GM21423 (cell line): ENCODE measurements at regions not wholly inside any gene's neighbourhood (a gene's known extent, or its start where the extent isn't known, plus 50 kb on each side); places are given as distances from the start of the nearest gene placed in this dataset.
"Not testable (repeated sequence)": the region's sequence is repeated elsewhere in the genome, so short reads cannot be mapped to it uniquely, and the experiment has no call there.

Experiments
- ATAC-seq: cut with Tn5 transposase; IDR thresholded peaks from one replicate; pipeline ENCODE4 v1.9.1; 2021; ENCODE audit warnings: mild to moderate bottlenecking, moderate library complexity; ENCODE audit not compliant: unreplicated experiment

- no peak for ATAC-seq
Measured at GRCh38 chr6:6747371-6747770, 158.9 kb downstream of the LY86 start.

- ATAC-seq: no peak
Measured at GRCh38 chr6:6748001-6748400, 159.5 kb downstream of the LY86 start.

GRCh38 chr6:6749702-6750491, 161.4 kb downstream of the LY86 start:
- ATAC-seq: no peak

GRCh38 chr6:6750594-6751265, 162.2 kb downstream of the LY86 start:
- ATAC-seq: no peak

- ATAC-seq: no peak
Measured at GRCh38 chr6:6751266-6751596, 162.7 kb downstream of the LY86 start.

- ATAC-seq: no peak
Measured at GRCh38 chr6:6751619-6752023, 163.1 kb downstream of the LY86 start.

GRCh38 chr6:6752129-6752528, 163.6 kb downstream of the LY86 start:
- ATAC-seq: no peak

- ATAC-seq: no peak
Measured at GRCh38 chr6:6753301-6753700, 164.8 kb downstream of the LY86 start.

- ATAC-seq: no peak
Measured at GRCh38 chr6:6756526-6756925, 168.0 kb downstream of the LY86 start.

- no peak for ATAC-seq
Measured at GRCh38 chr6:6758546-6758914, 170.0 kb downstream of the LY86 start.

- ATAC-seq: peak; percentile 75
Measured at GRCh38 chr6:6758915-6759654, 170.6 kb downstream of the LY86 start.

- no peak for ATAC-seq
Measured at GRCh38 chr6:6760002-6760401, 171.5 kb downstream of the LY86 start.

- ATAC-seq: not testable (repeated sequence)
Measured at GRCh38 chr6:6762566-6762965, 174.0 kb downstream of the LY86 start.

- ATAC-seq: no peak
Measured at GRCh38 chr6:6764764-6765434, 176.4 kb downstream of the LY86 start.

- ATAC-seq: no peak
Measured at GRCh38 chr6:6766230-6766905, 177.8 kb downstream of the LY86 start.

- ATAC-seq: no peak
Measured at GRCh38 chr6:6769466-6769865, 180.9 kb downstream of the LY86 start.

- ATAC-seq: no peak
Measured at GRCh38 chr6:6771224-6771945, 182.9 kb downstream of the LY86 start.

GRCh38 chr6:6771964-6772363, 183.4 kb downstream of the LY86 start:
- no peak for ATAC-seq

GRCh38 chr6:6772751-6773150, 184.2 kb downstream of the LY86 start:
- no peak for ATAC-seq

- no peak for ATAC-seq
Measured at GRCh38 chr6:6775074-6775473, 186.6 kb downstream of the LY86 start.
